ENCODE measurements at regions not wholly inside any gene's neighbourhood (a gene's known extent, or its start where the extent isn't known, plus 50 kb on each side); places are given as distances from the start of the nearest gene placed in this dataset.
"Not testable (repeated sequence)": the region's sequence is repeated elsewhere in the genome, so short reads cannot be mapped to it uniquely, and the experiment has no call there.

DNA sequence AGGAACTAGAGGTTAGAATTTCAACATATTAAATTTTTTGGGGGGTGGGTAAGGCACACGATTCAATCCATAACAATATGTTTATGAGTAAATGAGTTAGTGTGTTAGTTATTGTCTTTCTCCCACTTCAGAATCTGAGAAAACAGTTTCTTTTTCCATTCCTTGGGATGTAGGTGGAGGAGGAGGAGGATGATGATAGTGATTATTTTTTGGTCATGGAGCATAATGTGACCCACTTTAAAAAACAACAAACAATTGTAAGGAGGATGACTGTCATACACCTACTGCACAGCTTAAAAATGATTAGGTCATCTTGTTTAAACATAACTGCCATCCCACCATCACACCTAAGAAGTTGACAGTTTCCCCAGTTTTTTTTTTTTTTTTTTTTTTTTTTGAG lies 148.7 kb downstream of the CDRT15L2 start:
- Histone ChIP-seq H2AK5ac (ENCODE audit: insufficient read length, low read length) (no peak overlapping the region), H3K27ac (ENCODE audit: insufficient read length, low read depth, low read length) (no peak overlapping the region), H2BK5ac (ENCODE audit: insufficient read length, low read length) (no peak overlapping the region), H3K18ac (ENCODE audit: insufficient read length, low read depth, low read length) (no peak overlapping the region), H3K79me1 (ENCODE audit: insufficient read depth, low read depth, low read length, poor library complexity, severe bottlenecking) (no peaks in the 10 kb centered on the region), H3K27me3 (ENCODE audit: insufficient read depth, low read length) (no peaks in the 10 kb centered on the region), H3K23me2 (ENCODE audit: insufficient read length, low read depth, low read length, poor library complexity, severe bottlenecking) (no peaks in the 10 kb centered on the region), H3K23ac (ENCODE audit: insufficient read length, low read depth, low read length) (no peak overlapping the region), H3K4ac (ENCODE audit: low read depth, low read length) (no peak overlapping the region), H2BK15ac (ENCODE audit: low read depth, low read length) (no peak overlapping the region), H3K9me3 (ENCODE audit: control insufficient read depth, low read depth, low read length) (no peaks in the 10 kb centered on the region), H2AFZ (ENCODE audit: low read length) (no peak overlapping the region), H2BK12ac (ENCODE audit: insufficient read length, low read depth, low read length) (no peak overlapping the region), H3K56ac (ENCODE audit: insufficient read length, low read depth, low read length) (no peak overlapping the region), H4K91ac (ENCODE audit: insufficient read length, low read depth, low read length) (no peak overlapping the region), H3T11ph (ENCODE audit: low read length) (no peak overlapping the region), H4K5ac (ENCODE audit: insufficient read length, low read depth, low read length) (no peak overlapping the region), H3K9ac (ENCODE audit: extremely low read depth, insufficient read length, low read length) (no peak overlapping the region), H2BK20ac (ENCODE audit: low read depth, low read length, poor library complexity, severe bottlenecking) (no peak overlapping the region), H3K4me1 (ENCODE audit: insufficient read depth, low read length) (no peaks in the 10 kb centered on the region), H2BK120ac (ENCODE audit: low read depth, low read length, poor library complexity, severe bottlenecking) (no peak overlapping the region), H4K8ac (replicated peaks; ENCODE audit: insufficient read length, low read depth, low read length) (no peak overlapping the region), H3K4me2 (ENCODE audit: insufficient read depth, insufficient read length, low read length) (no peak overlapping the region), H3K14ac (ENCODE audit: insufficient read depth, low read length) (no peak overlapping the region), H4K20me1 (ENCODE audit: control insufficient read depth, insufficient read depth, insufficient read length) (no peaks in the 10 kb centered on the region), H3K79me2 (ENCODE audit: insufficient read depth, low read length) (no peaks in the 10 kb centered on the region)
- Mint-ChIP-seq H3K9me3 (no peaks in the 10 kb centered on the region), H3K27ac (no peak overlapping the region), H3K4me3 (no peak overlapping the region), H3K27me3 (ENCODE audit: low read depth) (no peaks in the 10 kb centered on the region; the same call in 1 of the 2 replicates), H3K4me1 (no peaks in the 10 kb centered on the region), H3K36me3 (ENCODE audit: insufficient read depth in 1 of 3, low read depth in 3 of 3) (no peaks in the 10 kb centered on the region)
- no peak for DNase-seq
- WGBS (ENCODE audit: extremely low coverage, insufficient read length, low lambda C conversion rate): no CpG with 5 or more reads among the region's 1 CpG
- TF ChIP-seq, protein P1, sequence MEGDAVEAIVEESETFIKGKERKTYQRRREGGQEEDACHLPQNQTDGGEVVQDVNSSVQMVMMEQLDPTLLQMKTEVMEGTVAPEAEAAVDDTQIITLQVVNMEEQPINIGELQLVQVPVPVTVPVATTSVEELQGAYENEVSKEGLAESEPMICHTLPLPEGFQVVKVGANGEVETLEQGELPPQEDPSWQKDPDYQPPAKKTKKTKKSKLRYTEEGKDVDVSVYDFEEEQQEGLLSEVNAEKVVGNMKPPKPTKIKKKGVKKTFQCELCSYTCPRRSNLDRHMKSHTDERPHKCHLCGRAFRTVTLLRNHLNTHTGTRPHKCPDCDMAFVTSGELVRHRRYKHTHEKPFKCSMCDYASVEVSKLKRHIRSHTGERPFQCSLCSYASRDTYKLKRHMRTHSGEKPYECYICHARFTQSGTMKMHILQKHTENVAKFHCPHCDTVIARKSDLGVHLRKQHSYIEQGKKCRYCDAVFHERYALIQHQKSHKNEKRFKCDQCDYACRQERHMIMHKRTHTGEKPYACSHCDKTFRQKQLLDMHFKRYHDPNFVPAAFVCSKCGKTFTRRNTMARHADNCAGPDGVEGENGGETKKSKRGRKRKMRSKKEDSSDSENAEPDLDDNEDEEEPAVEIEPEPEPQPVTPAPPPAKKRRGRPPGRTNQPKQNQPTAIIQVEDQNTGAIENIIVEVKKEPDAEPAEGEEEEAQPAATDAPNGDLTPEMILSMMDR (conservative IDR thresholded peaks at IDR 0.05): no peak

DNA sequence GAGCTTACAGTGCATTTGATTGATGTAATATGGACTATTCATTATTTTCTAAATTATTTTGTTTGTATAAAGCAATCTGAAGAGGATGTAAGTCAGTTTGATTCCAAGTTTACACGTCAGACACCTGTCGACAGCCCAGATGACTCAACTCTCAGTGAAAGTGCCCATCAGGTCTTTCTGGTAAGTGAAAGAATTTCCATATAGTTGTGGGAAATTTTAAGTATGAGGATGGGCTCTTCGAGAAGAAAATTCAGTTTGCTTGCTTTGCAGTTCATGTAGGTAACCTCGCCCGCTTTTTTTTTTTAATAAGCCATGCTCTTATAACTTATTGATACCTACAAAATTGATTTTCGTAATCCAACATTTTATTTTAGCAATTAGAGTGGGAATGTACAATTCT lies 151.6 kb downstream of the CDRT15L2 start:
- not testable (repeated sequence) for H3K27me3 Mint-ChIP-seq (ENCODE audit: low read depth); H3K23me2 ChIP-seq (ENCODE audit: insufficient read length, low read depth, low read length, poor library complexity, severe bottlenecking); H3K18ac ChIP-seq (ENCODE audit: insufficient read length, low read depth, low read length); H3K4ac ChIP-seq (ENCODE audit: low read depth, low read length); H3K14ac ChIP-seq (ENCODE audit: insufficient read depth, low read length); H3K4me1 Mint-ChIP-seq; H3K27ac Mint-ChIP-seq; H3K56ac ChIP-seq (ENCODE audit: insufficient read length, low read depth, low read length); H3K36me3 Mint-ChIP-seq (ENCODE audit: insufficient read depth in 1 of 3, low read depth in 3 of 3); H3K4me1 ChIP-seq (ENCODE audit: insufficient read depth, low read length); H2BK5ac ChIP-seq (ENCODE audit: insufficient read length, low read length); H3K9ac ChIP-seq (ENCODE audit: extremely low read depth, insufficient read length, low read length); H3K27ac ChIP-seq (ENCODE audit: insufficient read length, low read depth, low read length); H2BK120ac ChIP-seq (ENCODE audit: low read depth, low read length, poor library complexity, severe bottlenecking); H2AK5ac ChIP-seq (ENCODE audit: insufficient read length, low read length); H4K8ac ChIP-seq (replicated peaks; ENCODE audit: insufficient read length, low read depth, low read length); H3K79me1 ChIP-seq (ENCODE audit: insufficient read depth, low read depth, low read length, poor library complexity, severe bottlenecking); H3T11ph ChIP-seq (ENCODE audit: low read length); H3K9me3 Mint-ChIP-seq; H2BK20ac ChIP-seq (ENCODE audit: low read depth, low read length, poor library complexity, severe bottlenecking); H2BK15ac ChIP-seq (ENCODE audit: low read depth, low read length); H4K91ac ChIP-seq (ENCODE audit: insufficient read length, low read depth, low read length); DNase-seq; H2AFZ ChIP-seq (ENCODE audit: low read length); H3K79me2 ChIP-seq (ENCODE audit: insufficient read depth, low read length); H3K23ac ChIP-seq (ENCODE audit: insufficient read length, low read depth, low read length); H3K4me2 ChIP-seq (ENCODE audit: insufficient read depth, insufficient read length, low read length); H3K4me3 Mint-ChIP-seq; H3K9me3 ChIP-seq (ENCODE audit: control insufficient read depth, low read depth, low read length); H4K20me1 ChIP-seq (ENCODE audit: control insufficient read depth, insufficient read depth, insufficient read length); H2BK12ac ChIP-seq (ENCODE audit: insufficient read length, low read depth, low read length); H3K27me3 ChIP-seq (ENCODE audit: insufficient read depth, low read length); H4K5ac ChIP-seq (ENCODE audit: insufficient read length, low read depth, low read length)
- no CpG with 5 or more reads among the region's 6 CpGs for WGBS (ENCODE audit: extremely low coverage, insufficient read length, low lambda C conversion rate)

All from H9 (cell line).